Uterus (tissue), 3 donors: ENCODE measurements at regions not wholly inside any gene's neighbourhood (a gene's known extent, or its start where the extent isn't known, plus 50 kb on each side); places are given as distances from the start of the nearest gene placed in this dataset.

ENCODE experiments used
- DNase-seq, 2 donors: peaks; one replicate each; pipeline ENCODE4 v3.0.0-alpha.2; 2019 to 2020
- H3K27ac ChIP-seq, 2 donors: fragments of 200-600 bp; sonication (generic); 1 replicate in 1 of 2; 2 replicates in 1 of 2; pipeline ENCODE4 v1.5.1; 2016 to 2018
- H3K27me3 ChIP-seq, 2 donors: fragments of 200-600 bp; sonication (generic); one replicate each; pipeline ENCODE4 v1.5.1; 2018 to 2019; ENCODE audit warnings: control low read depth in 1 of 2
- H3K36me3 ChIP-seq, 2 donors: fragments of 200-600 bp; sonication (generic); one replicate each; pipeline ENCODE4 v1.5.1; 2019; ENCODE audit warnings: control low read depth in 1 of 2
- H3K4me1 ChIP-seq, 2 donors: fragments of 200-600 bp; sonication (generic); one replicate each; pipeline ENCODE4 v1.5.1; 2018 to 2019; ENCODE audit warnings: control low read depth in 1 of 2
- H3K4me3 ChIP-seq, 2 donors: fragments of 200-600 bp; sonication (generic); 1 replicate in 1 of 2; 2 replicates in 1 of 2; pipeline ENCODE4 v1.5.1; 2018 to 2019; ENCODE audit warnings: mild to moderate bottlenecking in 1 of 2
- H3K9me3 ChIP-seq, 2 donors: fragments of 200-600 bp; sonication (generic); one replicate each; pipeline ENCODE4 v1.5.1; 2019; ENCODE audit warnings: control low read depth in 1 of 2
- POLR2A ChIP-seq, 2 donors: fragments of 450-650 bp; IDR thresholded peaks; one replicate each; pipeline ENCODE4 v1.6.1; 2016; ENCODE audit warnings: antibody characterized with exemption in 2 of 2, mild to moderate bottlenecking in 1 of 2, moderate library complexity in 1 of 2
- intact Hi-C: fragments of 100-400 bp; cut with DNase I; formaldehyde crosslinking; loops from one replicate; pipeline ENCODE4 v1.15.1; 2023; ENCODE audit warnings: low total_unique reads
- TF ChIP-seq, protein P1 (sequence below), 4 experiments: fragments of 200-600 bp in 2 of 4; fragments of 450-650 bp in 2 of 4; sonication (generic) in 2 of 4; IDR thresholded peaks; one replicate each; pipeline ENCODE4 v1.5.1; 2016 to 2019; ENCODE audit warnings: antibody characterized with exemption in 4 of 4, mild to moderate bottlenecking in 2 of 4, moderate library complexity in 1 of 4
- donor health status: DM: yes; HTN: yes; CAD: no.

DNA sequence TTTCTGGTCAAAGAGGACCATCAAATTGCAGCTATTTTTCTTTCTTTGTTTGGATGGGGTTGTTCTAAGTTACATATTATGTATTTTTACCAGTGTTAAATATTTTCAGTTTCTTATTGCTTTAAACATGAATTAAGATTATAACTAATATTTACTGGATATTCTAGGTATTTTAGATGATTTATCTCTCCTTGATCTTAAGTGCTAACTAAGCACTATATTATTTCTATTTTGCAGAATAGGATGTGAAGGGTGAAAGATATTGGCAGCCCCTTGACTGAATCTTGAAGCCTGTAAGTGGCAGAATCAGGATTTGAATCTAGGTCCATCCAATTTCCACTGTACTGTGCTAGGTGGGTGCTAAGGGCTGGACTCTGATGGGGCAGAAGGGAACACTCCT lies 307.3 kb upstream of the CCL2 start:
- Histone ChIP-seq H3K27ac (no peak overlapping the region), H3K4me3 (no peak overlapping the region), H3K36me3 (no peaks in the 10 kb centered on the region), H3K9me3 (no peaks in the 10 kb centered on the region), H3K4me1 (no peaks in the 10 kb centered on the region), H3K27me3 (no peaks in the 10 kb centered on the region)
- TF ChIP-seq, protein P1, sequence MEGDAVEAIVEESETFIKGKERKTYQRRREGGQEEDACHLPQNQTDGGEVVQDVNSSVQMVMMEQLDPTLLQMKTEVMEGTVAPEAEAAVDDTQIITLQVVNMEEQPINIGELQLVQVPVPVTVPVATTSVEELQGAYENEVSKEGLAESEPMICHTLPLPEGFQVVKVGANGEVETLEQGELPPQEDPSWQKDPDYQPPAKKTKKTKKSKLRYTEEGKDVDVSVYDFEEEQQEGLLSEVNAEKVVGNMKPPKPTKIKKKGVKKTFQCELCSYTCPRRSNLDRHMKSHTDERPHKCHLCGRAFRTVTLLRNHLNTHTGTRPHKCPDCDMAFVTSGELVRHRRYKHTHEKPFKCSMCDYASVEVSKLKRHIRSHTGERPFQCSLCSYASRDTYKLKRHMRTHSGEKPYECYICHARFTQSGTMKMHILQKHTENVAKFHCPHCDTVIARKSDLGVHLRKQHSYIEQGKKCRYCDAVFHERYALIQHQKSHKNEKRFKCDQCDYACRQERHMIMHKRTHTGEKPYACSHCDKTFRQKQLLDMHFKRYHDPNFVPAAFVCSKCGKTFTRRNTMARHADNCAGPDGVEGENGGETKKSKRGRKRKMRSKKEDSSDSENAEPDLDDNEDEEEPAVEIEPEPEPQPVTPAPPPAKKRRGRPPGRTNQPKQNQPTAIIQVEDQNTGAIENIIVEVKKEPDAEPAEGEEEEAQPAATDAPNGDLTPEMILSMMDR (IDR thresholded peaks at IDR 0.05): no peak
- TF ChIP-seq POLR2A (IDR thresholded peaks at IDR 0.05): no peak
- no peak for DNase-seq
- intact Hi-C loops: no loop called here

DNA sequence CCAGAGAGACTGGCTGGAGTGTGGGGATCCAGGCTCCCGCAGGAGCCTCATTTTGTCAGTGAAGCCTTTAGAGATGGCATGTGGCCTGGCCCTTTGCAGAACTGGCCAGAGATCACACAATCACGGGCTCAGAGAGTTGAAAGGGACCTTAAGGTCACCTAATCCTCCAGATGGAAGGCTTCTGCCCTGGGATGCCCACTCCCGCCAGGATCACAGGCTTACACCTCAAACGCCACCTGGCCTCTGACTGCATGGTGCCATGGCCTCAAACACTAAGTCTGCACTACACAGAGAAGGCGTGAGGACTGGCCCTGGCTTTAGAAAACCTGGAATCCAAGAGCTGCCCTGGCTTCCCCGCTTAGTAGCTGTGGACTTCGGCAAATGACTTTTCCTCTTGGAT lies 306.8 kb upstream of the CCL2 start:
- Histone ChIP-seq H3K9me3 (no peaks in the 10 kb centered on the region), H3K4me1 (no peaks in the 10 kb centered on the region), H3K4me3 (no peak overlapping the region), H3K27me3 (no peaks in the 10 kb centered on the region), H3K36me3 (no peaks in the 10 kb centered on the region), H3K27ac (no peak overlapping the region)
- intact Hi-C loops: no loop called here
- no peak for DNase-seq
- TF ChIP-seq, protein P1 (IDR thresholded peaks at IDR 0.05): no peak
- TF ChIP-seq POLR2A (IDR thresholded peaks at IDR 0.05): no peak

DNA sequence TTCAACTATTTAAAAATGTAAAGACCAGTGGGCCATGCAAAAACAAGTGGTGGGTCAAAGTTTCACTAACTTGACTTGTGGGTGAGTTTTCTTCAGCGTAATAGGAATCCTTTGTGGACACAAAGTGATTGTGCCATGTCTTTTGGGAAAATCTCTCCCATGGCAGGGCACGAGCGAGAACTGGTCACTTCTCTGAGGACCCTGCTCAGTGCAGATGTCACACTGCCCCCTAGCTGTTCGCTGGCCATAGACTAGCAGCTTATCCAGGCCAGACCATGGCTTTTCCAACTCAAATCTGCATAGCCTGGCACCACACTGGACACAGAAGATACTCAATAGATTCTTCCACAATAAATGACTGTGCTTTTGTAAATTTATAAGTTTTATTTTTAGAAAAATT lies 306.0 kb upstream of the CCL2 start:
- Histone ChIP-seq H3K27me3 (no peaks in the 10 kb centered on the region), H3K9me3 (no peaks in the 10 kb centered on the region), H3K36me3 (no peaks in the 10 kb centered on the region), H3K4me1 (no peaks in the 10 kb centered on the region), H3K4me3 (no peak overlapping the region), H3K27ac (no peak overlapping the region)
- TF ChIP-seq POLR2A (IDR thresholded peaks at IDR 0.05): no peak
- TF ChIP-seq, protein P1 (IDR thresholded peaks at IDR 0.05): no peak
- intact Hi-C loops: no loop called here
- no peak for DNase-seq

DNA sequence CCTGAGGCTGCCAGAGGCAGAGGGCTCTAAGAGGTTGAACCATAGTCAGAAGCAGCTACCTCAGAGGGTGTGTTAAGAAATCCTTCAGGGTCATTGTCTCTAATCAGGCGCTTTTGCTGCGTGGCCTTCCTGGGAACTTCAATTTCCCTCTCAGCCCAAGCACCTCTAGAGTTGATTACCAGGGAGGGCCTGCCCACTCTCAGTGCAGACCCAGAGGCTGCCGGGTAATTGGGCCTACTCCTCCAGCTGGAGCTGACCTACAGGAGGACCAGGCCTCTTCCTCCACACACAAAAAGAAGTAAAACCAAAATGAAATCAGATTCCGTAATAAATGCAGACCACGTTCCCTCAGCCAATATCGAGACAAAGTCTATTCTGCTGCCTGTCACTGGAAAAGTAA lies 305.0 kb upstream of the CCL2 start:
- no peaks in the 10 kb centered on the region for H3K4me1 ChIP-seq
- no peaks in the 10 kb centered on the region for H3K27me3 ChIP-seq
- no peak overlapping the region for H3K27ac ChIP-seq
- TF ChIP-seq, protein P1 (IDR thresholded peaks at IDR 0.05): no peak
- no peak for TF ChIP-seq POLR2A (IDR thresholded peaks at IDR 0.05)
- H3K4me3 ChIP-seq: no peak overlapping the region
- intact Hi-C loops: no loop called here
- no peaks in the 10 kb centered on the region for H3K36me3 ChIP-seq
- H3K9me3 ChIP-seq: no peaks in the 10 kb centered on the region
- DNase-seq: no peak

DNA sequence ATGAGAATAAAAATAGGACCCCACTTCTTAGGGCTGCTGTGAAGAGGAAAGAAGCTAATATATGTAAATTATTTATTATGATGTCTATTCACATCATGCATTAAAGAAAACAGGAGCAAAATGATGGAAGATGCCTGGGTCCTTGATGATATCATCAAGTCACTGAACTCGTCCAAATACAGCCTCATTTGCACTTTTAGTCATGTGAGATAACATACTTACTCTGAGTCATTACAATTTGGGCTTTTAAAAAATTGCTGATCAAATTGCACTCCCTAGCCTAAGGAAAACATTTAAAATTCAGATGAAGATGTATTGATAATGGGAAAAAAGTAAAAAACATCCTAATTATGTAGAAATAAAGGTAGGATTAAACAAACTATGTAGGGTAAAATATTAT lies 302.7 kb upstream of the CCL2 start:
- TF ChIP-seq, protein P1 (IDR thresholded peaks at IDR 0.05): no peak
- no peak for TF ChIP-seq POLR2A (IDR thresholded peaks at IDR 0.05)
- Histone ChIP-seq H3K4me1 (no peaks in the 10 kb centered on the region), H3K27me3 (no peaks in the 10 kb centered on the region), H3K27ac (no peak overlapping the region), H3K9me3 (no peaks in the 10 kb centered on the region), H3K4me3 (no peak overlapping the region), H3K36me3 (no peaks in the 10 kb centered on the region)
- intact Hi-C loops: no loop called here
- DNase-seq: no peak
